MV-4-11 (cell line): ENCODE measurements at regions not wholly inside any gene's neighbourhood (a gene's known extent, or its start where the extent isn't known, plus 50 kb on each side); places are given as distances from the start of the nearest gene placed in this dataset.
"Not testable (repeated sequence)": the region's sequence is repeated elsewhere in the genome, so short reads cannot be mapped to it uniquely, and the experiment has no call there.

Experiments used
- DNase-seq: peaks from one replicate; lab custom pipeline; 2025; lab: John Stamatoyannopoulos, UW

GRCh38 chr3:19825193-19825592 lies 108.8 kb downstream of the EFHB start:
- no peak for DNase-seq

- DNase-seq: no peak
These were observed 111.2 kb downstream of the EFHB start for GRCh38 chr3:19822805-19823204.

- DNase-seq: peak; percentile 12
These were observed 117.4 kb downstream of the EFHB start for GRCh38 chr3:19816631-19817030.

GRCh38 chr3:19815805-19816204 lies 118.2 kb downstream of the EFHB start:
- DNase-seq: no peak

- not testable (repeated sequence) for DNase-seq
These were observed 120.3 kb downstream of the EFHB start for GRCh38 chr3:19813743-19814142.

- peak; percentile 61 for DNase-seq
These were observed 122.3 kb downstream of the EFHB start for GRCh38 chr3:19811689-19812088.

GRCh38 chr3:19808834-19809233 lies 125.2 kb downstream of the EFHB start:
- DNase-seq: no peak

GRCh38 chr3:19799887-19800286 lies 134.1 kb downstream of the EFHB start:
- DNase-seq: no peak

- DNase-seq: no peak
These were observed 134.9 kb downstream of the EFHB start for GRCh38 chr3:19799115-19799514.

- DNase-seq: no peak
These were observed 135.7 kb downstream of the EFHB start for GRCh38 chr3:19798324-19798723.

- no peak for DNase-seq
These were observed 141.6 kb downstream of the EFHB start for GRCh38 chr3:19792388-19792787.

- DNase-seq: no peak
These were observed 158.3 kb downstream of the EFHB start for GRCh38 chr3:19775765-19776164.

- DNase-seq: no peak
These were observed 164.3 kb downstream of the EFHB start for GRCh38 chr3:19769694-19770093.

GRCh38 chr3:19765954-19766353 lies 168.1 kb downstream of the EFHB start:
- no peak for DNase-seq

- no peak for DNase-seq
These were observed 176.2 kb downstream of the EFHB start for GRCh38 chr3:19757773-19758172.

- no peak for DNase-seq
These were observed 184.5 kb downstream of the EFHB start for GRCh38 chr3:19749448-19750017.

GRCh38 chr3:19748782-19749447 lies 185.1 kb downstream of the EFHB start:
- no peak for DNase-seq

GRCh38 chr3:19744047-19744446 lies 190.0 kb downstream of the EFHB start:
- no peak for DNase-seq

- DNase-seq: no peak
These were observed 191.1 kb downstream of the EFHB start for GRCh38 chr3:19742935-19743334.

- DNase-seq: no peak
These were observed 194.5 kb downstream of the EFHB start for GRCh38 chr3:19739504-19739903.

- DNase-seq: no peak
These were observed 195.2 kb downstream of the EFHB start for GRCh38 chr3:19738846-19739245.

- DNase-seq: peak; percentile 55
These were observed 198.9 kb downstream of the EFHB start for GRCh38 chr3:19735111-19735510.

- no peak for DNase-seq
These were observed 199.6 kb downstream of the EFHB start for GRCh38 chr3:19734453-19734852.

GRCh38 chr3:19725000-19725399 lies 209.0 kb downstream of the EFHB start:
- no peak for DNase-seq
